IMR-90 (cell line): ENCODE measurements at regions not wholly inside any gene's neighbourhood (a gene's known extent, or its start where the extent isn't known, plus 50 kb on each side); places are given as distances from the start of the nearest gene placed in this dataset.

ENCODE experiments used
- ATAC-seq: fragments of 200-7000 bp; cut with Tn5 transposase; 2 replicates; pipeline ENCODE4 v1.9.1; 2020; ENCODE audit warnings: low read depth, mild to moderate bottlenecking, moderate library complexity
- BruUV-seq: library from RNA; stranded (reverse); fragments of 400-500 nt; replicated peaks from 2 replicates; lab custom pipeline; 2021; lab: Mats Ljungman, UMichigan
- CTCF ChIA-PET: fragments of 300-600 bp; formaldehyde crosslinking; extraction: SDS; loops from one replicate; lab custom pipeline; 2021; ENCODE audit warnings: antibody characterized with exemption; lab: Yijun Ruan, JAX
- POLR2A ChIA-PET: fragments of 300-600 bp; sonication (Branson Sonifier 250); formaldehyde crosslinking; loops from one replicate; lab custom pipeline; 2022; ENCODE audit warnings: antibody characterized with exemption; ENCODE audit not compliant: unreplicated experiment; lab: Charles Lee
- DNase-seq: peaks from one replicate; pipeline ENCODE4 v3.0.0; 2013
- H2AFZ ChIP-seq: replicated peaks from 2 replicates; pipeline ENCODE3; 2013; ENCODE audit warnings: low read length, mild to moderate bottlenecking; ENCODE audit not compliant: poor library complexity
- H2AK5ac ChIP-seq: 2 replicates; pipeline ENCODE4 v1.6.1; 2013; ENCODE audit warnings: low read depth, low read length, inconsistent platforms
- H2AK9ac ChIP-seq: replicated peaks from 2 replicates; pipeline ENCODE3; 2013; ENCODE audit warnings: mild to moderate bottlenecking, low read depth, low read length, moderate library complexity; ENCODE audit not compliant: poor library complexity
- H2BK120ac ChIP-seq: 2 replicates; pipeline ENCODE4 v1.6.1; 2013; ENCODE audit warnings: low read depth, low read length, inconsistent platforms
- H2BK15ac ChIP-seq: 3 replicates; pipeline ENCODE4 v1.6.1; 2013; ENCODE audit warnings: low read depth, low read length, inconsistent platforms
- H2BK20ac ChIP-seq: 2 replicates; pipeline ENCODE4 v1.6.1; 2013; ENCODE audit warnings: low read depth, mild to moderate bottlenecking, inconsistent platforms, low read length, moderate library complexity
- H2BK5ac ChIP-seq: 2 replicates; pipeline ENCODE4 v1.6.1; 2013; ENCODE audit warnings: mild to moderate bottlenecking, low read depth, low read length, inconsistent platforms; ENCODE audit not compliant: poor library complexity, severe bottlenecking
- H3K14ac ChIP-seq: replicated peaks from 2 replicates; pipeline ENCODE4 v1.6.1; 2013; ENCODE audit warnings: low read depth, low read length, inconsistent platforms
- H3K18ac ChIP-seq: 2 replicates; pipeline ENCODE4 v1.6.1; 2013; ENCODE audit warnings: low read depth, low read length, control low read depth
- H3K23ac ChIP-seq: 2 replicates; pipeline ENCODE4 v1.6.1; 2013; ENCODE audit warnings: low read depth, low read length, inconsistent platforms
- H3K27ac ChIP-seq: 2 replicates; pipeline ENCODE4 v1.5.1; 2013; ENCODE audit warnings: mild to moderate bottlenecking, control low read depth, low read length; ENCODE audit not compliant: insufficient read depth
- H3K27me3 ChIP-seq: 2 replicates; pipeline ENCODE4 v1.6.1; 2013; ENCODE audit warnings: low read length; ENCODE audit not compliant: control insufficient read depth, insufficient read depth
- H3K36me3 ChIP-seq: 2 replicates; pipeline ENCODE4 v1.6.1; 2013; ENCODE audit warnings: low read length, mixed read lengths; ENCODE audit not compliant: control insufficient read depth, insufficient read depth
- H3K4ac ChIP-seq: 2 replicates; pipeline ENCODE4 v1.6.1; 2013; ENCODE audit warnings: low read depth, low read length, inconsistent platforms
- H3K4me1 ChIP-seq: 2 replicates; pipeline ENCODE4 v1.6.1; 2013; ENCODE audit warnings: low read length, mixed read lengths; ENCODE audit not compliant: control insufficient read depth, insufficient read depth
- H3K4me2 ChIP-seq: 2 replicates; pipeline ENCODE4 v1.6.1; 2013; ENCODE audit warnings: low read depth, mild to moderate bottlenecking, control low read depth, low read length, moderate library complexity
- H3K4me3 ChIP-seq: 2 replicates; pipeline ENCODE4 v1.5.1; 2013; ENCODE audit warnings: low read depth, mild to moderate bottlenecking, control low read depth, low read length, moderate library complexity; ENCODE audit not compliant: insufficient read depth
- H3K56ac ChIP-seq: 2 replicates; pipeline ENCODE4 v1.6.1; 2013; ENCODE audit warnings: low read length, inconsistent platforms; ENCODE audit not compliant: insufficient read depth; ENCODE audit errors: extremely low read depth
- H3K79me1 ChIP-seq, 2 experiments: 2 replicates each; pipeline ENCODE4 v1.6.1; 2013; ENCODE audit warnings: low read length in 2 of 2, inconsistent platforms in 1 of 2, low read depth in 1 of 2
- H3K9ac ChIP-seq: 2 replicates; pipeline ENCODE4 v1.6.1; 2013; ENCODE audit warnings: low read depth, low read length, control low read depth
- H3K9me1 ChIP-seq: 2 replicates; pipeline ENCODE4 v1.6.1; 2013; ENCODE audit warnings: low read length, inconsistent platforms; ENCODE audit not compliant: insufficient read depth
- H3K9me3 ChIP-seq: 2 replicates; pipeline ENCODE4 v1.6.1; 2013; ENCODE audit warnings: low read length; ENCODE audit not compliant: control insufficient read depth, insufficient read depth
- H4K20me1 ChIP-seq: 2 replicates; pipeline ENCODE4 v1.6.1; 2013; ENCODE audit warnings: low read length, inconsistent platforms; ENCODE audit not compliant: insufficient read depth
- H4K5ac ChIP-seq: 2 replicates; pipeline ENCODE4 v1.6.1; 2013; ENCODE audit warnings: mild to moderate bottlenecking, low read depth, low read length, control low read depth
- H4K8ac ChIP-seq, 2 experiments: 2 replicates each; pipeline ENCODE4 v1.6.1; 2013; ENCODE audit warnings: low read depth in 2 of 2, low read length in 2 of 2, control low read depth in 1 of 2, inconsistent platforms in 1 of 2
- H4K91ac ChIP-seq: 2 replicates; pipeline ENCODE4 v1.6.1; 2013; ENCODE audit warnings: low read depth, low read length, inconsistent platforms; ENCODE audit not compliant: insufficient read depth
- BHLHE40 ChIP-seq: fragments of 150-350 bp; IDR thresholded peaks from 2 replicates; pipeline ENCODE4 v1.6.1; 2016; ENCODE audit warnings: mild to moderate bottlenecking, low read depth, low read length
- CHD1 ChIP-seq: IDR thresholded peaks from 2 replicates; pipeline ENCODE4 v1.6.1; 2012; ENCODE audit warnings: low read depth, low read length, improper control_type of control experiment
- FOS ChIP-seq: fragments of 150-350 bp; IDR thresholded peaks from 2 replicates; pipeline ENCODE4 v1.6.1; 2016; ENCODE audit warnings: low read depth, low read length
- POLR2A ChIP-seq: IDR thresholded peaks from 2 replicates; pipeline ENCODE4 v1.6.1; 2012; ENCODE audit warnings: mild to moderate bottlenecking, low read depth, low read length
- RFX5 ChIP-seq: IDR thresholded peaks from 2 replicates; pipeline ENCODE4 v1.8.0; 2012; ENCODE audit warnings: low read depth, mild to moderate bottlenecking, low read length, moderate library complexity
- WGBS, 2 experiments: methylation state at CpG; one replicate each; pipeline versions ENCODE4 v1.1.5 to v1.1.7; 2013; ENCODE audit warnings: missing lambda C conversion rate in 2 of 2; ENCODE audit not compliant: insufficient read length in 1 of 2; ENCODE audit errors: extremely low coverage in 2 of 2; 5-methylcytosine and 5-hydroxymethylcytosine counted together
- dilution Hi-C: fragments of 300-500 bp; cut with HindIII; formaldehyde crosslinking; loops from one replicate; pipeline ENCODE4 v1.14.3; 2018; ENCODE audit warnings: low sequenced_read_pairs; ENCODE audit not compliant: unreplicated experiment
- in situ Hi-C: fragments of 300-500 bp; cut with MboI; formaldehyde crosslinking; loops from 3 replicates; pipeline ENCODE4 v1.14.3; 2019; ENCODE audit warnings: low sequenced_read_pairs, inconsistent platforms, mixed read lengths
- intact Hi-C: fragments of 100-400 bp; cut with micrococcal nuclease; formaldehyde crosslinking; loops from 2 replicates; pipeline ENCODE4 v1.10.0; 2022
- TF ChIP-seq, protein P1 (sequence below): fragments of 150-350 bp; IDR thresholded peaks from 2 replicates; pipeline ENCODE4 v1.6.1; 2016; ENCODE audit warnings: low read depth, mild to moderate bottlenecking, low read length, moderate library complexity, borderline replicate concordance

DNA sequence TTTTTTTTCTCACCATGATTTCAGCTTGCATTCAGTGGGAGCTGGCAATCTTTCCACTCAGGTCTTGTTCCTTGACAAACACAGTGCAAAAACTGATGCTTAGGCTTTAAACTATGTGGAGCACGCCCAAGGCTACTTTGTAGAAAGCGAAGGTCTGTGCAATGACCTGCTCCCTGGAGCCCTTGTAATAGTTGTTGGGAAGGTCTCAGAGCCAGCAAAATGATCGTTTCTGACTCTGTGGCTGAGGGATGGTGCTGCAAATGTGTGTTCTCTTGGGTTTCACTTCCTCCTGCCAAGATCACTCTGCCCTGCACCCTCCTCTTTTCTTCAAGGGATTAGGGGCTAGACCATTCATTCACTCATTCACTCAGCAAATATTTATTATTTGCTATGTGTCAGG, 249.7 kb upstream of the MAP3K1 start:
- ATAC-seq (no peak), DNase-seq (no peak)
- Histone ChIP-seq H3K4me2 (no peak overlapping the region), H4K8ac (no peak overlapping the region), H3K4me1 (peaks cover 10% of the 10 kb centered on the region), H2AK5ac (no peak overlapping the region), H2BK5ac (no peak overlapping the region), H3K23ac (no peak overlapping the region), H3K36me3 (no peaks in the 10 kb centered on the region), H4K20me1 (no peaks in the 10 kb centered on the region), H2BK15ac (no peak overlapping the region), H3K9me1 (peaks cover 4% of the 10 kb centered on the region; the same call in 1 of the 2 replicates), H2AK9ac (no peak overlapping the region), H2BK120ac (peak overlapping the region; percentile 32; the same call in 1 of the 2 replicates), H3K4me3 (no peak overlapping the region), H3K27me3 (no peaks in the 10 kb centered on the region), H3K9ac (no peak overlapping the region), H3K4ac (no peak overlapping the region), H3K27ac (peak overlapping the region; percentile 0; the same call in 1 of the 2 replicates), H3K79me1 (no peaks in the 10 kb centered on the region), H3K14ac (no peak overlapping the region), H2AFZ (no peak overlapping the region), H3K56ac (no peak overlapping the region), H3K18ac (no peak overlapping the region; the same call in 1 of the 2 replicates), H4K91ac (peak overlapping the region; percentile 46; the same call in 1 of the 2 replicates), H2BK20ac (no peak overlapping the region), H4K5ac (no peak overlapping the region), H3K9me3 (no peaks in the 10 kb centered on the region)
- CTCF ChIA-PET = interaction anchor here (1.1 kb wide), 1 partner anchor 12 kb away, joined by 3 read pairs; no protein-coding TSS in a partner anchor
- no peak for TF ChIP-seq RFX5
- TF ChIP-seq BHLHE40 = no peak
- TF ChIP-seq POLR2A = no peak
- TF ChIP-seq FOS = no peak
- no peak for TF ChIP-seq CHD1
- TF ChIP-seq, protein P1, sequence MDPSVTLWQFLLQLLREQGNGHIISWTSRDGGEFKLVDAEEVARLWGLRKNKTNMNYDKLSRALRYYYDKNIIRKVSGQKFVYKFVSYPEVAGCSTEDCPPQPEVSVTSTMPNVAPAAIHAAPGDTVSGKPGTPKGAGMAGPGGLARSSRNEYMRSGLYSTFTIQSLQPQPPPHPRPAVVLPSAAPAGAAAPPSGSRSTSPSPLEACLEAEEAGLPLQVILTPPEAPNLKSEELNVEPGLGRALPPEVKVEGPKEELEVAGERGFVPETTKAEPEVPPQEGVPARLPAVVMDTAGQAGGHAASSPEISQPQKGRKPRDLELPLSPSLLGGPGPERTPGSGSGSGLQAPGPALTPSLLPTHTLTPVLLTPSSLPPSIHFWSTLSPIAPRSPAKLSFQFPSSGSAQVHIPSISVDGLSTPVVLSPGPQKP = no peak
- in situ Hi-C loops = no loop called here
- no CpG with 5 or more reads among the region's 3 CpGs for WGBS, 2 experiments
- POLR2A ChIA-PET = no interaction called here
- dilution Hi-C loops = no loop called here
- BruUV-seq = no TSS peak
- intact Hi-C loops = loop anchor here (5.0 kb wide), 2 partner anchors 252 to 293 kb away; partner anchors contain the start of gene MAP3K1
